ENCODE measurements at regions not wholly inside any gene's neighbourhood (a gene's known extent, or its start where the extent isn't known, plus 50 kb on each side); places are given as distances from the start of the nearest gene placed in this dataset.

DNA sequence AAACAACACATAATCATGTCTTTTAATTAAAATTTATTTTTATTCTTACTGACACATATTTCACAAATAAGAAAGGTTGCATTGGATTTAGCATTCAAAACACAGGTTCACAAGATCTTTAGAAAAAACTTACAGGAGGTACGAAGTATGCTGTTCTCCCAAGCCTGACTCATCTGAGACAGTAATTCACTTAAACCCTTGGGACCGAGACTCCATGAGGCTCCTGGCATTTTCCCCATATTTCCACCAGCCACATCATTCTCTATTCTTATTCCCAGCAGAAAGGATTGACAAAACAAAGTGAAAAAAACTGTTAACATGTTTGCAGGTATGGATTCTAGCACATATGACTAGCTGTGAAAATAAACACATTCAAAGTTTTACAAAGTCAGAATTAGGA is 52.6 kb downstream of the CNTN3 start:
- no peak for TF ChIP-seq POLR2A (IDR thresholded peaks at IDR 0.05)
- TF ChIP-seq, protein P1, sequence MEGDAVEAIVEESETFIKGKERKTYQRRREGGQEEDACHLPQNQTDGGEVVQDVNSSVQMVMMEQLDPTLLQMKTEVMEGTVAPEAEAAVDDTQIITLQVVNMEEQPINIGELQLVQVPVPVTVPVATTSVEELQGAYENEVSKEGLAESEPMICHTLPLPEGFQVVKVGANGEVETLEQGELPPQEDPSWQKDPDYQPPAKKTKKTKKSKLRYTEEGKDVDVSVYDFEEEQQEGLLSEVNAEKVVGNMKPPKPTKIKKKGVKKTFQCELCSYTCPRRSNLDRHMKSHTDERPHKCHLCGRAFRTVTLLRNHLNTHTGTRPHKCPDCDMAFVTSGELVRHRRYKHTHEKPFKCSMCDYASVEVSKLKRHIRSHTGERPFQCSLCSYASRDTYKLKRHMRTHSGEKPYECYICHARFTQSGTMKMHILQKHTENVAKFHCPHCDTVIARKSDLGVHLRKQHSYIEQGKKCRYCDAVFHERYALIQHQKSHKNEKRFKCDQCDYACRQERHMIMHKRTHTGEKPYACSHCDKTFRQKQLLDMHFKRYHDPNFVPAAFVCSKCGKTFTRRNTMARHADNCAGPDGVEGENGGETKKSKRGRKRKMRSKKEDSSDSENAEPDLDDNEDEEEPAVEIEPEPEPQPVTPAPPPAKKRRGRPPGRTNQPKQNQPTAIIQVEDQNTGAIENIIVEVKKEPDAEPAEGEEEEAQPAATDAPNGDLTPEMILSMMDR (IDR thresholded peaks at IDR 0.05), result no peak
- no peak for TF ChIP-seq POLR2AphosphoS5 (IDR thresholded peaks at IDR 0.05)

All from stomach (tissue), 4 donors.